Endothelial cell (in vitro differentiated cells): ENCODE measurements at regions not wholly inside any gene's neighbourhood (a gene's known extent, or its start where the extent isn't known, plus 50 kb on each side); places are given as distances from the start of the nearest gene placed in this dataset.

Experiments
- DNase-seq: peaks from one replicate; pipeline ENCODE4 v3.0.0; 2021; ENCODE audit warnings: low spot score
- H3K27ac Mint-ChIP-seq: one replicate; pipeline ENCODE4 v1.8.0; 2021; ENCODE audit warnings: mixed read lengths, inconsistent platforms; ENCODE audit not compliant: unreplicated experiment
- H3K27me3 Mint-ChIP-seq: one replicate; pipeline ENCODE4 v1.8.0; 2021; ENCODE audit warnings: mild to moderate bottlenecking, moderate library complexity, mixed read lengths, inconsistent platforms; ENCODE audit not compliant: unreplicated experiment
- H3K36me3 Mint-ChIP-seq: one replicate; pipeline ENCODE4 v1.8.0; 2021; ENCODE audit warnings: mild to moderate bottlenecking, low read depth, mixed read lengths, inconsistent platforms; ENCODE audit not compliant: unreplicated experiment
- H3K4me1 Mint-ChIP-seq: one replicate; pipeline ENCODE4 v1.8.0; 2021; ENCODE audit warnings: mild to moderate bottlenecking, mixed read lengths, inconsistent platforms; ENCODE audit not compliant: unreplicated experiment
- H3K4me3 Mint-ChIP-seq: one replicate; pipeline ENCODE4 v1.8.0; 2021; ENCODE audit warnings: mild to moderate bottlenecking, mixed read lengths, inconsistent platforms; ENCODE audit not compliant: unreplicated experiment
- H3K9me3 Mint-ChIP-seq: one replicate; pipeline ENCODE4 v1.8.0; 2021; ENCODE audit warnings: mixed read lengths, inconsistent platforms; ENCODE audit not compliant: unreplicated experiment
- CTCF ChIP-seq: fragments of 200-600 bp; sonication (generic); IDR thresholded peaks from one replicate; pipeline ENCODE4 v1.5.0; 2021; ENCODE audit warnings: antibody characterized with exemption; ENCODE audit not compliant: unreplicated experiment

GRCh38 chr2:121019756-121020155 lies 265.2 kb downstream of the TFCP2L1 start:
- no peak for DNase-seq
- Mint-ChIP-seq H3K9me3 (peaks cover 5% of the 10 kb centered on the region), H3K4me1 (no peaks in the 10 kb centered on the region), H3K4me3 (no peak overlapping the region), H3K27me3 (peaks cover 4% of the 10 kb centered on the region), H3K36me3 (no peaks in the 10 kb centered on the region), H3K27ac (no peak overlapping the region)
- TF ChIP-seq CTCF = no peak

GRCh38 chr2:121021685-121022084 lies 263.3 kb downstream of the TFCP2L1 start:
- DNase-seq = no peak
- peaks cover 5% of the 10 kb centered on the region for H3K9me3 Mint-ChIP-seq

GRCh38 chr2:121028577-121028976 lies 256.4 kb downstream of the TFCP2L1 start:
- Mint-ChIP-seq H3K4me1 (no peaks in the 10 kb centered on the region), H3K27me3 (peaks cover 4% of the 10 kb centered on the region), H3K4me3 (no peak overlapping the region), H3K9me3 (peaks cover 5% of the 10 kb centered on the region), H3K36me3 (no peaks in the 10 kb centered on the region), H3K27ac (no peak overlapping the region)
- DNase-seq = no peak
- no peak for TF ChIP-seq CTCF

More at GRCh38 chr2:121021685-121022084, 263.3 kb downstream of the TFCP2L1 start:
- Mint-ChIP-seq H3K27me3 (peaks cover 8% of the 10 kb centered on the region), H3K4me1 (no peaks in the 10 kb centered on the region), H3K4me3 (no peak overlapping the region), H3K36me3 (no peaks in the 10 kb centered on the region), H3K27ac (no peak overlapping the region)
- TF ChIP-seq CTCF = no peak

GRCh38 chr2:121030523-121030922 lies 254.5 kb downstream of the TFCP2L1 start:
- no peaks in the 10 kb centered on the region for H3K36me3 Mint-ChIP-seq
- TF ChIP-seq CTCF = no peak

GRCh38 chr2:121031568-121032340 lies 253.2 kb downstream of the TFCP2L1 start:
- H3K27ac Mint-ChIP-seq = no peak overlapping the region
- H3K4me1 Mint-ChIP-seq = no peaks in the 10 kb centered on the region
- no peak overlapping the region for H3K4me3 Mint-ChIP-seq
- no peaks in the 10 kb centered on the region for H3K27me3 Mint-ChIP-seq
- no peak for TF ChIP-seq CTCF
- DNase-seq = no peak
- no peaks in the 10 kb centered on the region for H3K9me3 Mint-ChIP-seq
- H3K36me3 Mint-ChIP-seq = no peaks in the 10 kb centered on the region

More at GRCh38 chr2:121030523-121030922, 254.5 kb downstream of the TFCP2L1 start:
- Mint-ChIP-seq H3K4me1 (no peaks in the 10 kb centered on the region), H3K9me3 (no peaks in the 10 kb centered on the region), H3K27ac (no peak overlapping the region), H3K27me3 (peaks cover 4% of the 10 kb centered on the region), H3K4me3 (no peak overlapping the region)
- DNase-seq = no peak
